ENCODE measurements at regions not wholly inside any gene's neighbourhood (a gene's known extent, or its start where the extent isn't known, plus 50 kb on each side); places are given as distances from the start of the nearest gene placed in this dataset.
"Not testable (repeated sequence)": the region's sequence is repeated elsewhere in the genome, so short reads cannot be mapped to it uniquely, and the experiment has no call there.

DNA sequence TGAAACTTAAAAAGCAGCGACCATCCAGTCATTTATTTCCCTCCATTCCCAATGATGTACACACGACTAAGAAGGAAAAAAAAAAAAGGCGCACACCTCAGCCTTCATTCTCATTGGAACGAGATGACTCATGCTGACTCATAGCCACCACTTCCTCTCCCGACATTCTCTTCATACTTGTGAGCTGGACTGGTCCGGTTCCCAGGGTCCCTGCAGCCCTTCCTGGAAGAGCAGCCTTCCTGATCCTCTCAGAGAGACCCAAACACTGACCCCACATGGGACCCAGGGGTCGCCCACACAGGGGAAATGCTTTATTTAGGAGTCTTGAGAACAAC, 374.2 kb downstream of the BCL2L11 start:
- not testable (repeated sequence) for TF ChIP-seq EZH2phosphoT487 (IDR thresholded peaks at IDR 0.05; ENCODE audit: borderline replicate concordance)
- TF ChIP-seq, protein P1, sequence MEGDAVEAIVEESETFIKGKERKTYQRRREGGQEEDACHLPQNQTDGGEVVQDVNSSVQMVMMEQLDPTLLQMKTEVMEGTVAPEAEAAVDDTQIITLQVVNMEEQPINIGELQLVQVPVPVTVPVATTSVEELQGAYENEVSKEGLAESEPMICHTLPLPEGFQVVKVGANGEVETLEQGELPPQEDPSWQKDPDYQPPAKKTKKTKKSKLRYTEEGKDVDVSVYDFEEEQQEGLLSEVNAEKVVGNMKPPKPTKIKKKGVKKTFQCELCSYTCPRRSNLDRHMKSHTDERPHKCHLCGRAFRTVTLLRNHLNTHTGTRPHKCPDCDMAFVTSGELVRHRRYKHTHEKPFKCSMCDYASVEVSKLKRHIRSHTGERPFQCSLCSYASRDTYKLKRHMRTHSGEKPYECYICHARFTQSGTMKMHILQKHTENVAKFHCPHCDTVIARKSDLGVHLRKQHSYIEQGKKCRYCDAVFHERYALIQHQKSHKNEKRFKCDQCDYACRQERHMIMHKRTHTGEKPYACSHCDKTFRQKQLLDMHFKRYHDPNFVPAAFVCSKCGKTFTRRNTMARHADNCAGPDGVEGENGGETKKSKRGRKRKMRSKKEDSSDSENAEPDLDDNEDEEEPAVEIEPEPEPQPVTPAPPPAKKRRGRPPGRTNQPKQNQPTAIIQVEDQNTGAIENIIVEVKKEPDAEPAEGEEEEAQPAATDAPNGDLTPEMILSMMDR (conservative IDR thresholded peaks at IDR 0.05; ENCODE audit: low read length): not testable (repeated sequence)
